ENCODE measurements at regions not wholly inside any gene's neighbourhood (a gene's known extent, or its start where the extent isn't known, plus 50 kb on each side); places are given as distances from the start of the nearest gene placed in this dataset.
A peak's percentile ranks its signal among the peaks of the same experiment; 100 is the strongest.

GRCh38 chr18:46378126-46378863 lies 274.1 kb downstream of the HAUS1 start:
- no peaks in the 10 kb centered on the region for H3K79me2 ChIP-seq (ENCODE audit: control insufficient read depth in 1 of 2, insufficient read depth in 2 of 2, low read length in 2 of 2)
- no peak for TF ChIP-seq FOSL1 (IDR thresholded peaks at IDR 0.05; ENCODE audit: insufficient read depth, low read depth, low read length)
- TF ChIP-seq KDM1A (IDR thresholded peaks at IDR 0.05; ENCODE audit: borderline replicate concordance, low read length) = peak; percentile 78; the same call in 1 of the 2 replicates
- TF ChIP-seq JUND (IDR thresholded peaks at IDR 0.05; ENCODE audit: low read length) = no peak
- peaks cover 2% of the 10 kb centered on the region in 2 experiments for H4K20me1 ChIP-seq (replicated peaks in 1 of 2; ENCODE audit: control insufficient read depth in 1 of 2, insufficient read depth in 2 of 2, low read length in 2 of 2)
- H2BK20ac ChIP-seq (ENCODE audit: low read length) = no peak overlapping the region
- no peak for DNase-seq (ENCODE audit: low read depth in 1 of 2, low spot score in 2 of 2)
- H3K79me1 ChIP-seq (ENCODE audit: low read depth, low read length) = no peaks in the 10 kb centered on the region
- H3K4me1 ChIP-seq (replicated peaks in 1 of 4; ENCODE audit: control insufficient read depth in 3 of 4, insufficient read depth in 4 of 4, low read length in 3 of 4) = peaks cover 0 to 11% (median 0%) of the 10 kb centered on the region in 4 experiments; a peak in 1 of 7 replicates
- no peaks in the 10 kb centered on the region for H3K9me3 ChIP-seq (ENCODE audit: insufficient read depth in 2 of 2, low read depth in 1 of 2, low read length in 1 of 2)
- no peak overlapping the region for H4K5ac ChIP-seq (ENCODE audit: insufficient read length, low read depth, low read length)
- H3K4me2 ChIP-seq (ENCODE audit: insufficient read depth in 1 of 2, low read depth in 2 of 2, low read length in 2 of 2) = no peak overlapping the region
- H2BK12ac ChIP-seq (ENCODE audit: low read depth, low read length) = no peak overlapping the region
- no peak overlapping the region for H3K4me3 ChIP-seq (ENCODE audit: extremely low read depth in 1 of 4, insufficient read depth in 2 of 4, low read depth in 3 of 4, low read length in 4 of 4)
- no peaks in the 10 kb centered on the region for H3K36me3 ChIP-seq (ENCODE audit: control insufficient read depth in 2 of 4, insufficient read depth in 4 of 4, low read length in 3 of 4)
- ChIA-PET CTCF (ENCODE audit: partially characterized antibody) (interaction anchor here (1.0 to 2.8 kb wide), 7 partner anchors 9 to 280 kb away, joined by 3 to 12 read pairs (median 4); no protein-coding TSS in a partner anchor), POLR2A (ENCODE audit: partially characterized antibody) (interaction anchor here (0.9 to 1.3 kb wide), 3 partner anchors 11 to 25 kb away, joined by 3 to 4 read pairs (median 3); no protein-coding TSS in a partner anchor)
- no peak overlapping the region for H2BK120ac ChIP-seq (replicated peaks; ENCODE audit: low read depth, low read length)
- H3K14ac ChIP-seq (ENCODE audit: insufficient read length) = no peak overlapping the region
- H2BK5ac ChIP-seq (ENCODE audit: low read depth, low read length) = no peak overlapping the region
- no peak overlapping the region for H2BK15ac ChIP-seq (ENCODE audit: low read length)
- WGBS, 2 experiments (ENCODE audit: extremely low coverage in 1 of 2, insufficient coverage in 1 of 2, insufficient read length in 1 of 2, insufficient replicate concordance in 2 of 2, low coverage in 1 of 2, low lambda C conversion rate in 2 of 2, missing lambda C conversion rate in 1 of 2) = 83% methylated on average over 12 of the region's 12 CpGs; no CpG with 5 or more reads in 1 of the 2 experiments
- no peaks in the 10 kb centered on the region for H3K23me2 ChIP-seq (ENCODE audit: low read depth, low read length)
- H2AK5ac ChIP-seq (ENCODE audit: low read depth, low read length) = no peak overlapping the region
- no peak overlapping the region for H3K23ac ChIP-seq (ENCODE audit: insufficient read length)
- no peak overlapping the region for H4K8ac ChIP-seq (ENCODE audit: extremely low read depth, insufficient read depth, low read length)
- FAIRE-seq = no peak
- no peak overlapping the region for H3K18ac ChIP-seq (ENCODE audit: extremely low read depth, low read length)
- no peak overlapping the region for H3K27ac ChIP-seq (ENCODE audit: low read depth, low read length)
- no peak overlapping the region for H3K4ac ChIP-seq (replicated peaks; ENCODE audit: insufficient read length, low read depth, low read length)
- H3K9ac ChIP-seq (replicated peaks in 1 of 4; ENCODE audit: extremely low read depth in 1 of 4, low read depth in 3 of 4, low read length in 3 of 4) = no peak overlapping the region
- H3K27me3 ChIP-seq (replicated peaks in 1 of 4; ENCODE audit: control insufficient read depth in 3 of 4, extremely low read depth in 1 of 4, insufficient read depth in 3 of 4, low read length in 3 of 4) = no peaks in the 10 kb centered on the region
- no peak overlapping the region for H3K56ac ChIP-seq (replicated peaks; ENCODE audit: insufficient read length, low read depth, low read length)
- H4K91ac ChIP-seq (replicated peaks; ENCODE audit: insufficient read length, low read length) = no peak overlapping the region
- no peak overlapping the region for H2AFZ ChIP-seq (ENCODE audit: low read length)

All from H1 (cell line).